GM12874 (cell line): ENCODE measurements at regions not wholly inside any gene's neighbourhood (a gene's known extent, or its start where the extent isn't known, plus 50 kb on each side); places are given as distances from the start of the nearest gene placed in this dataset.
A peak's percentile ranks its signal among the peaks of the same experiment; 100 is the strongest.

ENCODE experiments used
- TF ChIP-seq, protein P1 (sequence below): IDR thresholded peaks from 2 replicates; pipeline ENCODE4 v1.5.1; 2011; ENCODE audit warnings: low read depth, mild to moderate bottlenecking, control low read depth, low read length, moderate library complexity; ENCODE audit not compliant: insufficient read depth

DNA sequence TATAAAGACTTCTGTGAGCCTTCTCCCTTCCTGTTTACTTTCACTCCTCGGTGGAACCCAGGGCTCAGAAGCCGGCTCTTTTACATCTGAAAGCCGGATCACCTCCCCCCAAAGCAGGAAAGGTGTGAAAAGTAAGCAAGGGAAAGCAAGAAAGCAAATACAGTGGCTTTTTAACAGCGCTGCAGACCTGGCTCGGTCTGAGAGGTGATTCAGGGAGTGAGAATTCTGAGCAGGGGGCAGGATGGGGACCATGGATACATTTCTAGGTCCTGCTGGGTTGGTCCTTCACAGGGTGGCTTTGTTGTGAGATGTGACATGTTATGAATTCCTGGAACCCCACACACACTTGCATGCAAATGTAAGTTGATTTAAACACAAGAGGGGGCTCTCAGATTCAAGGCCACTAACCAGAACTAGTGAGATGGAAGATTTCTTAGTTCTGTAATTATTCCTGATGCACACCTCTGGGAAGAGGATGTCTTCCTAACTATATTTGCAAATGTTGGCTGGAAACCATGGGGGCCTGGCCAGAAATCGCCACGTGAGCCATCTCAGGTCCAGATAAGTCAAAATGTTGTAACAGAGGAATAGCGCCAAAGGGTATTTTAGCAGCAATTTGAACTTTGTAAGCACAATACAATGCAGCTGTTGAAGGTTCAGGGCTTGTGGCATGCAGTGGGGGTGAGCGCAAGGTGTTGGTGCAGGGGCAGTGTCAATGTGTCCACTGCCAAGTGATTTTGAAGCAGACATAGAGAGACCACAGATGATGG lies 670.1 kb upstream of the LCORL start:
- TF ChIP-seq, protein P1, sequence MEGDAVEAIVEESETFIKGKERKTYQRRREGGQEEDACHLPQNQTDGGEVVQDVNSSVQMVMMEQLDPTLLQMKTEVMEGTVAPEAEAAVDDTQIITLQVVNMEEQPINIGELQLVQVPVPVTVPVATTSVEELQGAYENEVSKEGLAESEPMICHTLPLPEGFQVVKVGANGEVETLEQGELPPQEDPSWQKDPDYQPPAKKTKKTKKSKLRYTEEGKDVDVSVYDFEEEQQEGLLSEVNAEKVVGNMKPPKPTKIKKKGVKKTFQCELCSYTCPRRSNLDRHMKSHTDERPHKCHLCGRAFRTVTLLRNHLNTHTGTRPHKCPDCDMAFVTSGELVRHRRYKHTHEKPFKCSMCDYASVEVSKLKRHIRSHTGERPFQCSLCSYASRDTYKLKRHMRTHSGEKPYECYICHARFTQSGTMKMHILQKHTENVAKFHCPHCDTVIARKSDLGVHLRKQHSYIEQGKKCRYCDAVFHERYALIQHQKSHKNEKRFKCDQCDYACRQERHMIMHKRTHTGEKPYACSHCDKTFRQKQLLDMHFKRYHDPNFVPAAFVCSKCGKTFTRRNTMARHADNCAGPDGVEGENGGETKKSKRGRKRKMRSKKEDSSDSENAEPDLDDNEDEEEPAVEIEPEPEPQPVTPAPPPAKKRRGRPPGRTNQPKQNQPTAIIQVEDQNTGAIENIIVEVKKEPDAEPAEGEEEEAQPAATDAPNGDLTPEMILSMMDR: no peak

- TF ChIP-seq, protein P1: no peak
Measured at GRCh38 chr4:18690291-18690955, 668.9 kb upstream of the LCORL start.

GRCh38 chr4:18689308-18690115 lies 668.0 kb upstream of the LCORL start:
- TF ChIP-seq, protein P1: peak; percentile 57

- TF ChIP-seq, protein P1: no peak
Measured at GRCh38 chr4:18686338-18687037, 664.9 kb upstream of the LCORL start.

DNA sequence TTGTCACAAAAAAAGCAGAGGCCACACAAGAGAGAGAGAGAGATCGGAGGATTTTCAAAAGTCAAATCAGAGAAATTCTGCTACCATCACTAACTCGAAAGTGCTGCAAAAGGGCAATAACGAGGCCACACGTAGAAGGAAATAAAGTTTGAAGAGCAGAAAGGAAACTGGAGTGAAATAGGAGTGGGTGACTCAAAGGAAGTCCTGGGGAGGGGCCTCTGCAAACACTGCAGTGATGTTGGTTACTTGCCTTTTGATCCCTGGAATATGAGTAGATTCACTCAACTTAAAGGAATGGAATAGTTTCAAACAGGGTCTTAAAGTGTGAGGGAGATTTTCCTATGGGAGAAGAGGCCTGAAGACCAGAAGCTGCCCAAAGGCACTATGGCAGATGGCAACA lies 663.4 kb upstream of the LCORL start:
- TF ChIP-seq, protein P1: no peak

GRCh38 chr4:18676526-18676915 lies 655.0 kb upstream of the LCORL start:
- TF ChIP-seq, protein P1: no peak
